HG03108 (cell line): ENCODE measurements at regions not wholly inside any gene's neighbourhood (a gene's known extent, or its start where the extent isn't known, plus 50 kb on each side); places are given as distances from the start of the nearest gene placed in this dataset.
"Not testable (repeated sequence)": the region's sequence is repeated elsewhere in the genome, so short reads cannot be mapped to it uniquely, and the experiment has no call there.

Experiments used
- ATAC-seq: cut with Tn5 transposase; IDR thresholded peaks from one replicate; pipeline ENCODE4 v1.9.1; 2021; ENCODE audit warnings: moderate library complexity; ENCODE audit not compliant: unreplicated experiment

DNA sequence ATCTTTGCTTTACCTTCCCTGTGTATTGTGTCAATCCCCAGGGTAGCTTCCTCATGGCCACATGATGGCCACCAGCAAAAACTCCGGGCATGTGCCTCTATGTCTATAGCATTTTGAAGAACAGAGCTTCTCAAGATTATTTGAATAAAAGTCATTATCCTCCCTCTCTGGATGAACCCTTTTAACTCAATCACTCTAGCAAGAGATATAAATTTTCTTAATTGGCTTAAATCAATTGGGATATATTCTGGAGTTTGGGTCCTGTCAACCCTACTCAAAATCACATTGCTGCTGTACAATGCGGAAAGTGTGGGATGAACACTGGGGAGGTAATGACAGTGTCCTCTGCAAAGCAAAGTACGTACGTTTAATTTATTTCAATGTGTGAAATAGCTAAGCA, 370.6 kb upstream of the LRRC3B start:
- no peak for ATAC-seq

- ATAC-seq: no peak
Observed at GRCh38 chr3:26256224-26256623, 366.3 kb upstream of the LRRC3B start.

DNA sequence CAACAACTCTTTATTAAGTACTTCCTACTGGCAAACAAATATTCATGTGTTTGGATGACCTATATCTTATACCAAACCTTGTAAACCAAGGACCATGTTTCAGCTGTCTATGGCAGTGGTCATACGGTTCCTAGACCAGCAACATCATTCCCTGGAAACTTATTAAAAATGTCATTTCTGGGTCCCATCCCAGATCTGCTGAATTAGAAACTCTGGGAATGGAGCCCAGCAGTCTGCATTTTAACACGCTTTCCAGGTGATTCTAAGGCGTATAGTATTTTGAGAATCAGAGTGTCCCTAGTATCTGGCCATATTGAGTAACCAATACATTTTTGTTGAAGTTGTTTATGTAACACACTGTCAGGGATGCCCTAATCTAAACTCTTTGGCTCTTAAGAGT, 363.4 kb upstream of the LRRC3B start:
- ATAC-seq: no peak

DNA sequence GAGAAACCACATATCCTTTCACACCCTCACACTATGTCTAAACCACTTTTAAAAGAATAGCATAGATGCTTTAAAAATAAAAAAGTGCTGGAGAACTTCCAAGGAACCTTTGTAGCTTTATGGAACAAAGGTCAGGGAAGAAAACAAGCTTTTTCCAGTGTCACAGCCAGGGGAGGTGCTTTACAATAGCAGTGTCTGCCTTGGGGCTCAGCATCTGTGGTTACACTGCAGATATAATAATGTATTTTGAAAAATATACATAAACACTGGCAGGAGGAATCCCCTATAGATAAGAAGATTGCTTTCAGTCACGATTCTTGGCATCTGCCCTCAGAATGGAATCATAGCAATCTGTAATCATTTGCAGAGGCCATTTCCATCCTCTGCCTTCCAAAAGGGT, 362.4 kb upstream of the LRRC3B start:
- no peak for ATAC-seq

DNA sequence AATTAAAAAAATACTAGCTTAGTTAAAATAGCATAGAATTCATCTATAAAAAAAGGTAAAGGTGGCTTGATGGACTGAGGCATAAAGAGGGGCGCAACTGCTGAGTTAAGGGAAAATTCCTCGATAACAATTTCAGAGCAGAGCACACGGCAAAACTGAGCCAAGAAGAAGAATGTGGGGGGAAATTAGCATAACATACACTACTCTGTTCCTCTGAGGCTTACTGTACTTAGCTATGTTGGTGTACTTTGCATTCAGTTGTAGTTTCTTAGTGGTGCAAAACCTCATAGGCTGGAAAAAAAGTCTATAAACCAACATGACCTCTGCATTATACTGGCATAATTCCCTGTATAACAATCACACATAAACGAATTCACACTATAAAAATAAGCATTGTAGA, 357.9 kb upstream of the LRRC3B start:
- ATAC-seq: no peak

DNA sequence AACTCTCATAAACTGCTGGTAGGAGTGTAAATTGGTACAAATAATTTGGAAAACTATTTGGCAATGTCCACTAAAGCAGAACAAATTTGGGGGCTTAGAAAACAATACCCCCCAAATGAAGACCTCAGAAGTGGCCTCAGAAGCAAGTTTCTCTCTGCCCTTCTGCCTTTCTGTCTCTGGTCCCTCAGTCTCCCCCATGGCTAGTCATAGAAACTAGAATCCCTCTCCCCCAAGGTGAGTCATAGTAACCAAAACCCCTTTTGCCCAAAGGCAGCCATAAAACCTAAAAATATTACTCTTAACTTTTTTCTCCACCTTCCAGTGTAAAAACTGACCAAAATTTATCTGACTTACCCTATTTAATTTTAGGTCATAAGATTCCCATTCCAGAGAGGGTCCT, 350.7 kb upstream of the LRRC3B start:
- ATAC-seq: no peak

DNA sequence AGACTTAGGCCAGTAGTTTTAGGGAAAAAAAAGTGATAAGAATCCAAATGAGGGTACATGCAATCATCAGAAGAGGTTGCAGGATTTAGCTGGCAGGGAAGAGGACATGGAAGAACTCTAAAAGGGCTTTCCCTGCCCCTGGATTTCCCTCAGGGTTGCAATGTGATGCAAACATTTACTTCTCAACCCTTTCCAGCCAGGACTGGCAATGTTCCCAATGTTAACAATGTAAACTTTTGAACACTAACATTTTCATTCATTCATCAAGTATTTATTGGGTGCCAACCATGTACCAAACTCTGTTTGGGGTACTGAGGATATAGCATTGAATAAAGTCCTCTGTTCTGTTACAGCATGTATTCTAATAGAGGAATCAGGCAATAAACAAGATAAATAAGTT, 349.4 kb upstream of the LRRC3B start:
- ATAC-seq: no peak

DNA sequence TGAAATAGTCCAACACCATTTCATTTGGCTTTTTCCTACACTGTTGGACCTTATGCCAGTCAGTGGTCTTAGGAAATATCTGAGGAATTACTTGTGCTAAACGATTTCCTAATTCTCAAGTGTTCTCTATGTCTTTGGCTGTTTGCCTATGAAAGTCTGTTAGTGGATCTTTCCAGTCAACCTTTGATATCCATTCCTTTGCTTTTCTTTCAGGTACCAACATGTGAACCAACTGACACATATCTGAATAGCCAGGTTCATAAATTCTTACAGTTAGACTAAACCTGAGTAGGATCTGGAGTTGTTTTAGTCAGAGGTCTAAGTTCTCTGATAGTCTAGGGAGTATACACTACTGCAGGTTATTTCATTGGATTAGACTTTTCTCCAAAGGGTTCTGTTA, 343.5 kb upstream of the LRRC3B start:
- no peak for ATAC-seq

GRCh38 chr3:26280517-26280916, 342.1 kb upstream of the LRRC3B start:
- ATAC-seq: no peak

- no peak for ATAC-seq
Observed at GRCh38 chr3:26281284-26281985, 341.1 kb upstream of the LRRC3B start.

GRCh38 chr3:26284503-26284902, 338.1 kb upstream of the LRRC3B start:
- not testable (repeated sequence) for ATAC-seq

DNA sequence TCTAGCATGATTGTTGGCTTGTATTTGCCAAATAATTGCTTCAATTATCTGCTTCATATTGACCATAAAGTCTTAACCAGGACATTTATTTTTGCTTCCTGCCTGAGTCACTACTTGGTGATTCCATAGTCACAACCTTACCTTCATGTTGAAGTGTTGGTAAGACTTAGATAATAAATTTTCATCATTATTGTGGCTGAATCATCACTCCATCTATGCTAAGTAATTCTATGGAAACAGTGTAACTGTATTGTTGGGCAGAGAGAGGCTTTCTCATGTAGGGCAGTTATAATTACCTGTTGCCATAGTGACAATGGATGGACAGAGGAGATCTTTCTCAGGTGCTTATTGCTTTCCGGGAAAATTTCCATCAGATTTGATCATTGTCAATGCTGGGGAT, 330.7 kb upstream of the LRRC3B start:
- ATAC-seq: no peak

DNA sequence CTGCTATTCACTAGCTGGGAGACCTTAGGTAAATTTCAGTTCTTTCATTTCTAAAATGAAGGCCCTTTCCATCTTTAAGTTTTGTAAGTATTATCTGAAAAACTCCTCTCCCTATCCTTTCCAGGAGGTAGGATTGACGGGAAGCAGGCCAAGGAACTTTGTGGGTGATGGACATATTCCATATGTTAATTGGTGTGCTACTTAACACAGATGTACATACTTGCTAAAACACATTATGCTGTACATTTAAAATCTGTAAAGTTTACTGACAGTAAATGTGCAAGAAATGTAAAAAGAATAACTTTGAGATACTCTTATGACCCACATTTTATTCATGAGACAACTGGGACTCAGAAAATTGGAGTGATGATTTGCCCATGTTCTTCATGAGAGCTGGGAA, 329.8 kb upstream of the LRRC3B start:
- no peak for ATAC-seq

- no peak for ATAC-seq
Observed at GRCh38 chr3:26293329-26293844, 329.2 kb upstream of the LRRC3B start.

- no peak for ATAC-seq
Observed at GRCh38 chr3:26307192-26307591, 315.4 kb upstream of the LRRC3B start.

GRCh38 chr3:26307787-26308186, 314.8 kb upstream of the LRRC3B start:
- ATAC-seq: no peak

- ATAC-seq: no peak
Observed at GRCh38 chr3:26308454-26308853, 314.1 kb upstream of the LRRC3B start.

DNA sequence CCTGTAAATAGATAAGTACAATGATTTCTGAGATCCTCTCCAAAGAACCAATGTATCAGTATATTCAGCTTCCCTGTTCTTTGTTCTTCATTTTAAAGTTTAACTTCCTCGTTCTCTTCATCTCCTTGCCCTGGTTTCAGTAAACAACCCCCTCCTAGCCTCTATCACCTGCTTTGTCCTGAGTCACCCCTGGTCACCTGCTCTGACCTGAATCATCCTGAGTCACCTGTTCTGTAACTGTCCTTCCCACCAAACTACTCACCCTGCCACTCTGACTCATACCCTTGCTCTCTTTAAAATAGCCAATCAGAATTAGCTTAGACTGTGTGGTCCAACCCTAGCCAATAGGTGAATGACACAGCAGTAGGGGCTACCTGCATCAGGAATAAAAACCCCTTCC, 313.0 kb upstream of the LRRC3B start:
- ATAC-seq: not testable (repeated sequence)

DNA sequence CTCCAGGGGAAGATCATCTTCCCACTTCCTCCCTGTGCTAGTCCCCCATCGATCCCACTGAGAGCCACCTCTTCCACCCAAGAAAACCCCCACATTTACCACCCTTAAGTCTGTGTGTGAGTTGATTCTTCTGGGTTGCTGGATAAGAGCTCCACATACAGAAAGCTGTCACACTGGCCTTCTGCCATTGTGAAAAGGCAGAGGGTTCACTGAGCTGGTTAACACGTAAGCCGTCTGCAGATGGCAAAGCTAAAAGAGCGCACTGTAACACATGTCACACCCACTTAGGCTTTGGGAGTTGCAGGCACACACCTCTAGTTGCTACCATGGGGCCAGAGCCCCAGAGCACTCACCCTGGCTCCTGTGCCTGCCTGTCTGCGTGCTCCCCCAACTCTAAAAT, 309.8 kb upstream of the LRRC3B start:
- no peak for ATAC-seq

DNA sequence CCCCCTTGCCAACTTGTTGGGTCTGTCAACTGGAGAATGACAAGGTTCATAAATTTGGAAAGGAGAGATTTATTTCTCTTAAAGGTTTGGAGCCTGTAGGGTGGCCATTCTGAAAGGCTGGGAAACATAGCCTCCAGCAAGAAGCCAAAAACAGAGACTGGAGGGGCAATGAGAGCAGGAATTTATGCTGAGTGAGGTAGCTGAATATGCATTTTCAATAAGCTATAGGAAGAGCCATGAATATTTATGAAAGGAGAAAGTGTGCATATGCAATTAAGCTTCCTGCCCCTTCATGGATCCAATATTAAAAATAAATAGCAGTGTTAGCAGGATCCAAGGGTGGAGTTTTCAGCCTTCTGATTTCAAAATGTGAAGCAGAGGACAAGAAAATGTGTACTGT, 306.1 kb upstream of the LRRC3B start:
- no peak for ATAC-seq

DNA sequence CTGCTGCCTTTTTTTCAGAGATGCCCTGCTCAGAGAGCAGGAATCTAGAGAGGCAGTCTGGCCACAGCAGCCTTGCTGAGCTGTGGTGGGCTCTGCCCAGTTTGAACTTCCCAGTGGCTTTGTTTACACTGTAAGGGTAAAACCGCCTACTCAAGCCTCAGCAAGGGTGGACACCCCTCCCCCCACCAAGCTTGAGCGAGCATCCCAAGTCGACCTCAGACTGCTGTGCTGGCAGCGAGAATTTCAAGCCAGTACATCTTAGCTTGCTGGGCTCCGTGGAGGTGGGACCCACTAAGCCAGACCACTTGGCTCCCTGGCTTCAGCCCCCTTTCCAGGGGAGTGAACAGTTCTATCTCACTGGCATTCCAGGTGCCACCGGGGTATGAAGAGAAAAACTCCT, 298.8 kb upstream of the LRRC3B start:
- ATAC-seq: not testable (repeated sequence)

GRCh38 chr3:26340001-26340400, 282.6 kb upstream of the LRRC3B start:
- no peak for ATAC-seq

- no peak for ATAC-seq
Observed at GRCh38 chr3:26343647-26344046, 278.9 kb upstream of the LRRC3B start.
